ENCODE measurements at regions not wholly inside any gene's neighbourhood (a gene's known extent, or its start where the extent isn't known, plus 50 kb on each side); places are given as distances from the start of the nearest gene placed in this dataset.

DNA sequence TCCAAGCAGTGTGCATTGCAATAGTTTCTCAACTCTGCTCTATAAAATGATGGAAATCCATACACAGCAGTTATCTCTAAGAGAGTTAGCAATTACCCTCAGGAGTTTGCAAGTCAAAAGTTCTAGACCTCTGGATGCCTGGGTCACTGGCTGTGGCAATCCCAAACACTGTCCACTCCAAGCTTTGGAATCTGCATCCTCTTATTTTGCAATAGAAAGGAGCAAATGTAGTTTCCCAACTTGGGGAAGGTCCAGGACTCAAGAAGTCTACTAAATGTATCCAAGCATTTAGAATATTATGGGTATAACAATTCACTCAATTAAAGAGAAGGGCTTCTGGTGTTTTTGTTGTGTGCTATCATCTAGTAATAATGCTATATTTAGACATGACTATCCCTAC, 131.3 kb upstream of the NRP1 start:
- Histone ChIP-seq H3K36me3 (ENCODE audit: control insufficient read depth, insufficient read depth, low read length) (no peaks in the 10 kb centered on the region), H3K27ac (ENCODE audit: low read depth, low read length, severe bottlenecking) (no peak overlapping the region), H3K4me1 (ENCODE audit: control insufficient read depth, insufficient read depth, low read length, poor library complexity, severe bottlenecking) (peaks cover 4% of the 10 kb centered on the region), H3K4me3 (ENCODE audit: extremely low read depth, insufficient read depth, low read length, poor library complexity, severe bottlenecking) (no peak overlapping the region), H3K9me3 (ENCODE audit: control insufficient read depth, low read length) (no peaks in the 10 kb centered on the region)

DNA sequence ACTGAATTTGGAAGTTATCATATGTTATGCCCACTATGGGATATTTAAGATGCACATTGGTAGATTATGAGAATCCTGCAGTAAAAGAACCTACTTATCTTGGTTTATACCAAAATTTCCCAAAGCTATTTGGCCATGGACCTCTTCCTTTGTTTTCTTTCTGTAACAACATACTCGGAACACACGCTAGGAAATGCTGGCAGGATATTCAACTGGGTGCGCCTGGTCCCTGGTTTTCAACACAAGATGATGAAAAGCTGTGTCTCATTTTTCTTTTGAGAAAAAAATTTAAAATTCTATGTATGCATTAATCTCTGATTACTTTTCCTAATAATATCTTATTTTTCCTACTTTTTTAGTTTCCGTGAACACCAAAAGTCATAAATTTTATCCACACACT, 128.5 kb upstream of the NRP1 start:
- Histone ChIP-seq H3K9me3 (ENCODE audit: control insufficient read depth, low read length) (no peaks in the 10 kb centered on the region), H3K4me3 (ENCODE audit: extremely low read depth, insufficient read depth, low read length, poor library complexity, severe bottlenecking) (no peak overlapping the region), H3K4me1 (ENCODE audit: control insufficient read depth, insufficient read depth, low read length, poor library complexity, severe bottlenecking) (peaks cover 20% of the 10 kb centered on the region), H3K36me3 (ENCODE audit: control insufficient read depth, insufficient read depth, low read length) (no peaks in the 10 kb centered on the region), H3K27ac (ENCODE audit: low read depth, low read length, severe bottlenecking) (no peak overlapping the region)
- WGBS, 2 experiments (ENCODE audit: insufficient coverage in 2 of 2): 90 to 95% methylated on average over 3 of the region's 4 CpGs

DNA sequence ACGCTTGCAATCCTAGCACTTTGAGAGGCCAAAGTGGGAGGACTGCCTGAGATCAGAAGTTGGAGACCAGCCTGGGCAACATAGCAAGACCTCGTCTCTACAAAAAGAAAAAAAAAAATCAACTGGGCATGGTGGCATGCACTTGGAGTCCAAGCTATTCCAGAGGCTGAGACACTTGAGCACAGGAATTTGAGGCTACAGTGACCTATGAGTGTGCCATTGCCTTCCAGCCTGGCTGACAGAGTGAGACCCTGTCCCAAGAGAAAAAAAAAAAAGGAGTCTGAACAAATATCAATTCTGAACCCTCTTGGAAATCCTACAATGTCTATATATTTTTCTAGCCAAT, 126.8 kb upstream of the NRP1 start:
- no peaks in the 10 kb centered on the region for H3K9me3 ChIP-seq (ENCODE audit: control insufficient read depth, low read length)
- no peaks in the 10 kb centered on the region for H3K36me3 ChIP-seq (ENCODE audit: control insufficient read depth, insufficient read depth, low read length)
- H3K4me1 ChIP-seq (ENCODE audit: control insufficient read depth, insufficient read depth, low read length, poor library complexity, severe bottlenecking): peaks cover 20% of the 10 kb centered on the region
- H3K27ac ChIP-seq (ENCODE audit: low read depth, low read length, severe bottlenecking): peak overlapping the region; percentile 66
- no peak overlapping the region for H3K4me3 ChIP-seq (ENCODE audit: extremely low read depth, insufficient read depth, low read length, poor library complexity, severe bottlenecking)
- 90 to 100% methylated on average over 1 to 2 of the region's 2 CpGs for WGBS, 2 experiments (ENCODE audit: insufficient coverage in 2 of 2)

- Histone ChIP-seq H3K4me1 (ENCODE audit: control insufficient read depth, insufficient read depth, low read length, poor library complexity, severe bottlenecking) (peaks cover 20% of the 10 kb centered on the region), H3K4me3 (ENCODE audit: extremely low read depth, insufficient read depth, low read length, poor library complexity, severe bottlenecking) (no peak overlapping the region), H3K9me3 (ENCODE audit: control insufficient read depth, low read length) (no peaks in the 10 kb centered on the region), H3K36me3 (ENCODE audit: control insufficient read depth, insufficient read depth, low read length) (no peaks in the 10 kb centered on the region), H3K27ac (ENCODE audit: low read depth, low read length, severe bottlenecking) (peak overlapping the region; percentile 66)
- 87% methylated on average over 3 of the region's 5 CpGs; no CpG with 5 or more reads in 1 of the 2 experiments for WGBS, 2 experiments (ENCODE audit: insufficient coverage in 2 of 2)
These were observed 126.2 kb upstream of the NRP1 start for GRCh38 chr10:33460505-33461294.

DNA sequence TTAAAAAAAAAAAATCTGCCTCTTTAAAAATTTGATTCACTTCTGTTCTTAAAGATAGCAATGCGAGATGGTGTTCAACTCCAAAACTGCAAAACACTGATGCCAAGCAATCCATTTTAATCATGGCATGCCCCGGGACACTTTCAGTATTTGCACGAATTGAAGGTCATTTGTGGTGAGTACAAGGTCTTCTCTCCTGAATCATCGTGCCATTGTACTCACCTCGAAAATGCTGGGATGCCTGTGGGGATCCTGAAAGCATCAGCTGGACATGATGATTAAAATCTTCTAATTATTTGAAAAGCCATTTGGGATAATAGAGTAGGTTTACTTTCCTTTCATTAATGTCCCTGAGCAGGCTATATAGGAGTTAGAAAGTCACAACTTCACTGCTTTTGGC, 125.1 kb upstream of the NRP1 start:
- peaks cover 20% of the 10 kb centered on the region for H3K4me1 ChIP-seq (ENCODE audit: control insufficient read depth, insufficient read depth, low read length, poor library complexity, severe bottlenecking)
- H3K27ac ChIP-seq (ENCODE audit: low read depth, low read length, severe bottlenecking): peak overlapping the region; percentile 66

GRCh38 chr10:33455029-33455428, 120.6 kb upstream of the NRP1 start:
- Histone ChIP-seq H3K27ac (ENCODE audit: low read depth, low read length, severe bottlenecking) (no peak overlapping the region), H3K9me3 (ENCODE audit: control insufficient read depth, low read length) (peaks cover 7% of the 10 kb centered on the region), H3K4me3 (ENCODE audit: extremely low read depth, insufficient read depth, low read length, poor library complexity, severe bottlenecking) (no peak overlapping the region), H3K4me1 (ENCODE audit: control insufficient read depth, insufficient read depth, low read length, poor library complexity, severe bottlenecking) (peaks cover 9% of the 10 kb centered on the region), H3K36me3 (ENCODE audit: control insufficient read depth, insufficient read depth, low read length) (no peaks in the 10 kb centered on the region)
- WGBS, 2 experiments (ENCODE audit: insufficient coverage in 2 of 2): 79 to 92% methylated on average over 1 of the region's 2 CpGs

More for the DNA sequence above, 125.1 kb upstream of the NRP1 start:
- WGBS, 2 experiments (ENCODE audit: insufficient coverage in 2 of 2): 74 to 79% methylated on average over 4 of the region's 5 CpGs
- H3K4me3 ChIP-seq (ENCODE audit: extremely low read depth, insufficient read depth, low read length, poor library complexity, severe bottlenecking): no peak overlapping the region
- no peaks in the 10 kb centered on the region for H3K9me3 ChIP-seq (ENCODE audit: control insufficient read depth, low read length)
- H3K36me3 ChIP-seq (ENCODE audit: control insufficient read depth, insufficient read depth, low read length): no peaks in the 10 kb centered on the region

DNA sequence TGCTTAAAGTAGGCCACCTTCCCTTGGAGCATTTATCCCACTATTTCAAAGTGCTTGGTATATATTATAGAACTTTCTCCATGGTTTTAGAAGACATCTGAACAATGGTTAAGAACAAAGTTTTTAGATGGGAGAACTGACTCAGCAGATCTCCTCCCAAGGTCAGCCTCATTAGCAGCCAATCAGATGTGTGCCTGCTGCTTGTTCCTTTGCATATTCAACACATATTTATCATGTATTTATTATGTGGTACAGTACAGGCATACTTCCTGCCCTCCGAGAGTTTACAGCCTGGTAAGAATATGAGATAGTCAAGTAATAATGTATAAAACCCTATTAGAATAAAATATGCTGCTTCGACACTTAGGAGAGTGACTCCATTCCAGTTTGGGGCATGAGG, 120.1 kb upstream of the NRP1 start:
- Histone ChIP-seq H3K27ac (ENCODE audit: low read depth, low read length, severe bottlenecking) (no peak overlapping the region), H3K36me3 (ENCODE audit: control insufficient read depth, insufficient read depth, low read length) (no peaks in the 10 kb centered on the region), H3K4me1 (ENCODE audit: control insufficient read depth, insufficient read depth, low read length, poor library complexity, severe bottlenecking) (peaks cover 6% of the 10 kb centered on the region), H3K4me3 (ENCODE audit: extremely low read depth, insufficient read depth, low read length, poor library complexity, severe bottlenecking) (no peak overlapping the region), H3K9me3 (ENCODE audit: control insufficient read depth, low read length) (peaks cover 7% of the 10 kb centered on the region)
- WGBS, 2 experiments (ENCODE audit: insufficient coverage in 2 of 2): 100% methylated on average over 1 of the region's 2 CpGs; no CpG with 5 or more reads in 1 of the 2 experiments

DNA sequence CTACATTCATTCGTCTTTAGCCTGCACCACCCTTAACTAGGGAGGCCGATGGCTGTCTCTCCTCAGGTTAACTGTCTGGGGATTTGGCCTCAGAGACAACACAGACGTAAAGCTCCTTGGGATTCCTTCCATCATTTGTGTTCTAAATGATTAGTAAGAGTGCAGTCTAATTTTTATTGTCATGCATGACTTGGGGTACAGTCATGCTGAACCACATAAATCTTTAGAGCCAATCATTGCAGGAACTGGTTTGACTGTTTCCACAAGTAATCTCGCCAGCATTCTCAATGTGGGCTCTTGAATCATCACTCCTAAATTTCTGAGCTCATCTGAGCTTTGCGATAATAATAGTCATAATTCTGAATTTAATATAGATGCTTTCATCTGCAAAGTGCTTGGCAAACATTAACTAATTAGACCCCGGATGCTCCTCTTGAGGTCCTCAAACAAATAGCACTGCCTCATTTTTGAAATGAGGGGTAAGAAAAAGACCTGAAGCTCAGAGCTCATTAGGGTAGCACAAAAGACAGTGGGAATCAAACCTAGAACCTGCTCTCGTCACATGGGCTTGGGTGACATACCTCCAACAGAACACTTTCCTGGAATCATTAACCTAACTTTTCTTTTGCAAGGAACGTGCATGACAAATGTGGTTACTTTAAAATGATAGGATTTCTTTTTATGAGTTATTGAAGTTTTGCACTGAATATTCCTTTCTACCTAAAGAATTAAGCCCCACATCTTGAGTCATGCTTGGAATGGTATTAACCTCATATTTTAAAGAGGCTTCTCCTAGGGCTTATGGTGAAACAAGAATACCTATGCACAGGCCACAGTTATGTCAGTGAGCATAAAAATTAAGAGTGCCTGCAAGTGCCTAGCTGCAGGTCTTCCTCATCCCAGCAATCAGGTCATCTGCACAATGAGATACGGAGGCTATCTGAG, 118.9 kb upstream of the NRP1 start:
- no peak overlapping the region for H3K4me3 ChIP-seq (ENCODE audit: extremely low read depth, insufficient read depth, low read length, poor library complexity, severe bottlenecking)
- WGBS, 2 experiments (ENCODE audit: insufficient coverage in 2 of 2): 90 to 100% methylated on average over 5 of the region's 9 CpGs
- no peaks in the 10 kb centered on the region for H3K4me1 ChIP-seq (ENCODE audit: control insufficient read depth, insufficient read depth, low read length, poor library complexity, severe bottlenecking)
- H3K36me3 ChIP-seq (ENCODE audit: control insufficient read depth, insufficient read depth, low read length): no peaks in the 10 kb centered on the region
- H3K27ac ChIP-seq (ENCODE audit: low read depth, low read length, severe bottlenecking): no peak overlapping the region
- peaks cover 7% of the 10 kb centered on the region for H3K9me3 ChIP-seq (ENCODE audit: control insufficient read depth, low read length)

DNA sequence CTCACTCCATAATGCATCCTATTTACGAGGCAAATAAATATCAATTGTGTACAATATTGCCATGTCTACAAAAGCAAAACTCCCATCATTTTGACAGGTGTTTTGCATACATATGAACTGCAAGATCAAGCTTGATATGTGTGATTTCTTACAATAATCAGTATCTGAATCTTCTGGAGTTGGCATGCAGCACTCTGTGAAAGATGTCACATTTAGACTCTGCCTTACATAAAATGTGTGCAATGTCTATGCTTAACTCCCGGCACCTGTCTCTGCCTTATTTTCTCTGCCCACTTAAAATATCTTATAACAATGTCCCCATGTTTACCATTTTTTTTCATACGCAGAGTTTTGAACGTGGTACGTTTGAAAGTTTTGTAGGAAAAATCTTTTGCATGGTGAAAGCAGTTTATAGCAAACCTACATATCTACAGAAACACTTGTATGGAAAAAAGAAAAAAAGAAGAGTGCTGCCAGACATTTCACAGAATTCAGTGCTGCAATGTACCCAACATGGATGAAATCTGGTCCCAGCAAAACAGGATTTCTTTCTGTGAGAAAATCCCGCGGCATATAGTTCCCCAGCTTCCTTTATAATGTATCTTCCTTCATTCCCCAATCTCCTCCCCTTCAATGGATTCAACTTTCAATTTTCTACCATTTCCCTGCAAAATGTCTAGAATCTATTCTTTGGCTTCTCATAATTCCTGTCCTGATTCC, 114.1 kb upstream of the NRP1 start:
- WGBS, 2 experiments (ENCODE audit: insufficient coverage in 2 of 2): 87 to 93% methylated on average over 3 of the region's 7 CpGs
- H3K9me3 ChIP-seq (ENCODE audit: control insufficient read depth, low read length): peaks cover 7% of the 10 kb centered on the region

GRCh38 chr10:33441561-33441960, 107.1 kb upstream of the NRP1 start:
- 81 to 87% methylated on average over 5 of the region's 5 CpGs for WGBS, 2 experiments (ENCODE audit: insufficient coverage in 2 of 2)
- H3K36me3 ChIP-seq (ENCODE audit: control insufficient read depth, insufficient read depth, low read length): no peaks in the 10 kb centered on the region
- H3K9me3 ChIP-seq (ENCODE audit: control insufficient read depth, low read length): no peaks in the 10 kb centered on the region
- H3K27ac ChIP-seq (ENCODE audit: low read depth, low read length, severe bottlenecking): no peak overlapping the region
- no peaks in the 10 kb centered on the region for H3K4me1 ChIP-seq (ENCODE audit: control insufficient read depth, insufficient read depth, low read length, poor library complexity, severe bottlenecking)
- no peak overlapping the region for H3K4me3 ChIP-seq (ENCODE audit: extremely low read depth, insufficient read depth, low read length, poor library complexity, severe bottlenecking)

More for the DNA sequence above, 114.1 kb upstream of the NRP1 start:
- no peak overlapping the region for H3K4me3 ChIP-seq (ENCODE audit: extremely low read depth, insufficient read depth, low read length, poor library complexity, severe bottlenecking)
- no peaks in the 10 kb centered on the region for H3K36me3 ChIP-seq (ENCODE audit: control insufficient read depth, insufficient read depth, low read length)
- H3K27ac ChIP-seq (ENCODE audit: low read depth, low read length, severe bottlenecking): no peak overlapping the region
- no peaks in the 10 kb centered on the region for H3K4me1 ChIP-seq (ENCODE audit: control insufficient read depth, insufficient read depth, low read length, poor library complexity, severe bottlenecking)
